GM23338 (cell line): ENCODE measurements at regions not wholly inside any gene's neighbourhood (a gene's known extent, or its start where the extent isn't known, plus 50 kb on each side); places are given as distances from the start of the nearest gene placed in this dataset.

Experiments
- ATAC-seq: fragments of 200-7000 bp; cut with Tn5 transposase; 3 replicates; pipeline ENCODE4 v1.9.1; 2020
- DNase-seq: peaks from one replicate; pipeline ENCODE4 v3.0.0-alpha.2; 2015; ENCODE audit warnings: low spot score
- H2AFZ ChIP-seq: fragments of 200-600 bp; sonication (generic); 2 replicates; pipeline ENCODE4 v1.8.0; 2016; ENCODE audit warnings: antibody characterized with exemption, mild to moderate bottlenecking, moderate library complexity
- H3F3A ChIP-seq: fragments of 200-600 bp; sonication (generic); replicated peaks from 2 replicates; pipeline ENCODE4 v1.8.0; 2017; ENCODE audit warnings: antibody characterized with exemption, mixed run types, low read depth
- H3K27ac ChIP-seq: fragments of 200-600 bp; sonication (generic); 2 replicates; pipeline ENCODE4 v1.6.1; 2016; ENCODE audit warnings: low read depth
- H3K27me3 ChIP-seq: fragments of 200-600 bp; sonication (generic); 2 replicates; pipeline ENCODE4 v1.8.0; 2016; ENCODE audit warnings: mild to moderate bottlenecking, mixed run types, moderate library complexity; ENCODE audit not compliant: insufficient read depth
- H3K36me3 ChIP-seq: fragments of 200-600 bp; sonication (generic); 2 replicates; pipeline ENCODE4 v1.8.0; 2016; ENCODE audit warnings: mild to moderate bottlenecking; ENCODE audit not compliant: insufficient read depth
- H3K4me1 ChIP-seq: fragments of 200-600 bp; sonication (generic); 2 replicates; pipeline ENCODE4 v1.8.0; 2016; ENCODE audit warnings: mild to moderate bottlenecking, moderate library complexity; ENCODE audit not compliant: insufficient read depth
- H3K4me2 ChIP-seq: fragments of 200-600 bp; sonication (generic); 2 replicates; pipeline ENCODE4 v1.7.1; 2017; ENCODE audit warnings: mixed run types
- H3K4me3 ChIP-seq: fragments of 200-600 bp; sonication (generic); 2 replicates; pipeline ENCODE4 v1.6.1; 2016; ENCODE audit warnings: mixed run types
- H3K79me2 ChIP-seq: fragments of 200-600 bp; sonication (generic); replicated peaks from 2 replicates; pipeline ENCODE4 v1.8.0; 2017; ENCODE audit warnings: mild to moderate bottlenecking; ENCODE audit not compliant: insufficient read depth
- H3K9me2 ChIP-seq: fragments of 200-600 bp; sonication (generic); 2 replicates; pipeline ENCODE4 v1.8.0; 2017; ENCODE audit not compliant: insufficient read depth
- H4K20me1 ChIP-seq: fragments of 200-600 bp; sonication (generic); replicated peaks from 2 replicates; pipeline ENCODE4 v1.8.0; 2017; ENCODE audit warnings: mild to moderate bottlenecking; ENCODE audit not compliant: insufficient read depth
- H3K27ac Mint-ChIP-seq: 2 replicates; pipeline ENCODE4 v1.8.0; 2020; ENCODE audit warnings: inconsistent platforms, mild to moderate bottlenecking, moderate library complexity, mixed read lengths
- H3K27me3 Mint-ChIP-seq: 3 replicates; pipeline ENCODE4 v1.8.0; 2022; ENCODE audit warnings: low read depth, mild to moderate bottlenecking, moderate library complexity, mixed read lengths, inconsistent platforms; ENCODE audit not compliant: insufficient read depth, poor library complexity
- H3K36me3 Mint-ChIP-seq: 3 replicates; pipeline ENCODE4 v1.8.0; 2021; ENCODE audit warnings: low read depth, mild to moderate bottlenecking, inconsistent platforms, moderate library complexity, mixed read lengths
- H3K4me1 Mint-ChIP-seq: 3 replicates; pipeline ENCODE4 v1.8.0; 2020; ENCODE audit warnings: mild to moderate bottlenecking, inconsistent platforms, mixed read lengths
- H3K4me3 Mint-ChIP-seq: 3 replicates; pipeline ENCODE4 v1.8.0; 2021; ENCODE audit warnings: moderate library complexity, mild to moderate bottlenecking, inconsistent platforms, mixed read lengths
- H3K9me3 Mint-ChIP-seq: 3 replicates; pipeline ENCODE4 v1.8.0; 2020; ENCODE audit warnings: moderate library complexity, mild to moderate bottlenecking, inconsistent platforms, mixed read lengths
- ETS1 ChIP-seq: IDR thresholded peaks from 2 replicates; pipeline ENCODE4 v1.6.1; 2016; ENCODE audit warnings: antibody characterized with exemption
- EZH2 ChIP-seq: fragments of 200-600 bp; sonication (generic); IDR thresholded peaks from one replicate; pipeline ENCODE4 v1.8.0; 2017; ENCODE audit warnings: antibody characterized with exemption, mild to moderate bottlenecking, low read depth; ENCODE audit not compliant: unreplicated experiment
- EZH2phosphoT487 ChIP-seq: fragments of 200-600 bp; sonication (generic); IDR thresholded peaks from one replicate; pipeline ENCODE4 v1.8.1; 2018; ENCODE audit warnings: antibody characterized with exemption; ENCODE audit not compliant: unreplicated experiment
- JUNB ChIP-seq: IDR thresholded peaks from one replicate; pipeline ENCODE4 v1.6.1; 2016; ENCODE audit warnings: antibody characterized with exemption; ENCODE audit not compliant: unreplicated experiment
- NANOG ChIP-seq: IDR thresholded peaks from 2 replicates; pipeline ENCODE4 v1.6.1; 2016; ENCODE audit warnings: antibody characterized with exemption, borderline replicate concordance
- STAT1 ChIP-seq: IDR thresholded peaks from one replicate; pipeline ENCODE4 v1.6.1; 2016; ENCODE audit warnings: antibody characterized with exemption; ENCODE audit not compliant: unreplicated experiment
- ZNF114 ChIP-seq: fragments of 250-450 bp; sonication (Bioruptor Pico); IDR thresholded peaks from 2 replicates; pipeline ENCODE4 v1.5.0; 2020; ENCODE audit warnings: mild to moderate bottlenecking, moderate library complexity
- ZNF462 ChIP-seq: fragments of 250-450 bp; sonication (Bioruptor Pico); IDR thresholded peaks from 2 replicates; pipeline ENCODE4 v1.5.0; 2020; ENCODE audit warnings: mild to moderate bottlenecking, moderate library complexity

- no peak for TF ChIP-seq ZNF462 (CRISPR knock-in tag)
- TF ChIP-seq STAT1, result no peak
- no peak for TF ChIP-seq EZH2phosphoT487
- TF ChIP-seq JUNB, result no peak
- no peak for TF ChIP-seq ZNF114 (CRISPR knock-in tag)
- no peak for TF ChIP-seq EZH2
- TF ChIP-seq NANOG, result no peak
These were observed 141.7 kb upstream of the CARMIL1 start (continued) for GRCh38 chr6:25137480-25137879.

DNA sequence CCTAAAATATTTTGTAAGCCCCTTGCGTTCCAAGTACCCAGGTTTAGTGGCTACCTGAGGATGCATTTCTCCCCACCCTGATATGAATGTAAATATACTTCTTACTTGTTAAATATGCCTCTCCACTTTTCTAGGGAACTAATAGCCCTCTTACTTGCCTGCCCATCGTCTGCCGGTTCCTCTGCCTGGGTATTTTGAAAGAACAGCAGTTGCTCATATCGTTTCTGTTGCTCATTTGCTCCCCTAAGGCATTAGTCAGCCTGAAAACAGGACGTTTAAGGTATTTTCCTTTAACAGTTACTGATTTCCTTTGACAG is 141.3 kb upstream of the CARMIL1 start:
- Mint-ChIP-seq H3K4me3 (no peak overlapping the region), H3K9me3 (peaks cover 29% of the 10 kb centered on the region), H3K27ac (no peak overlapping the region), H3K27me3 (peaks cover 2% of the 10 kb centered on the region), H3K4me1 (no peaks in the 10 kb centered on the region), H3K36me3 (peaks cover 10% of the 10 kb centered on the region)
- Histone ChIP-seq H3F3A (no peaks in the 10 kb centered on the region), H3K9me2 (peaks cover 4% of the 10 kb centered on the region; the same call in 1 of the 2 replicates), H3K4me1 (no peaks in the 10 kb centered on the region), H4K20me1 (no peaks in the 10 kb centered on the region), H3K79me2 (no peaks in the 10 kb centered on the region), H2AFZ (peak overlapping the region; percentile 67; the same call in 1 of the 2 replicates), H3K36me3 (peaks cover 18% of the 10 kb centered on the region; the same call in 1 of the 2 replicates), H3K27ac (no peak overlapping the region), H3K27me3 (no peaks in the 10 kb centered on the region), H3K4me2 (no peak overlapping the region), H3K4me3 (no peak overlapping the region)
- DNase-seq (no peak), ATAC-seq (no peak)
- TF ChIP-seq EZH2 (no peak), ZNF462 (CRISPR knock-in tag) (no peak), EZH2phosphoT487 (no peak), STAT1 (no peak), ETS1 (no peak)
